Pancreas (tissue), 10 donors: ENCODE measurements at regions not wholly inside any gene's neighbourhood (a gene's known extent, or its start where the extent isn't known, plus 50 kb on each side); places are given as distances from the start of the nearest gene placed in this dataset.

ENCODE experiments used
- ATAC-seq, 4 donors: fragments of 200-7000 bp; cut with Tn5 transposase; one replicate each; pipeline versions ENCODE4 v1.8.0 to v1.9.1; 2020; ENCODE audit warnings: mild to moderate bottlenecking in 4 of 4, moderate library complexity in 4 of 4
- DNase-seq, 6 donors: peaks; one replicate each; pipeline ENCODE4 v3.0.0-alpha.2; 2020
- FAIRE-seq: peaks from 2 replicates; lab custom pipeline; 2012; peaks lifted over from hg19 to GRCh38; lab: Jason Lieb, UNC
- H3K27ac ChIP-seq, 4 donors: fragments of 200-600 bp; sonication (generic); 1 replicate in 3 of 4; 2 replicates in 1 of 4; pipeline versions ENCODE4 v1.5.0 to v1.8.0; 2020
- H3K27me3 ChIP-seq, 4 donors: fragments of 200-600 bp; one replicate each; pipeline ENCODE4 v1.8.0; 2021
- H3K36me3 ChIP-seq, 3 donors: fragments of 200-600 bp; sonication (generic) in 1 of 3; one replicate each; pipeline versions ENCODE4 v1.5.0 to v1.8.0; 2020 to 2021
- H3K4me1 ChIP-seq, 3 donors: fragments of 200-600 bp; one replicate each; pipeline ENCODE4 v1.8.0; 2021
- H3K4me3 ChIP-seq, 4 donors: fragments of 200-600 bp; sonication (generic) in 2 of 4; one replicate each; pipeline versions ENCODE4 v1.5.0 to v1.8.0; 2020 to 2021
- H3K9me3 ChIP-seq, 4 donors: fragments of 200-600 bp; one replicate each; pipeline ENCODE4 v1.8.0; 2021
- CTCF ChIP-seq, 4 donors: fragments of 200-600 bp; sonication (generic) in 3 of 4; IDR thresholded peaks; one replicate each; pipeline versions ENCODE4 v1.5.0 to v1.8.0; 2021; ENCODE audit warnings: antibody characterized with exemption in 4 of 4
- WGBS, 2 donors: extraction: QIAGEN DNeasy Blood & Tissue Kit; methylation state at CpG; one replicate each; pipeline ENCODE4 v1.1.7; 2013; 5-methylcytosine and 5-hydroxymethylcytosine counted together
- intact Hi-C, 3 donors: fragments of 100-400 bp; cut with DNase I; formaldehyde crosslinking; loops; one replicate each; pipeline versions ENCODE4 v1.11.1 to v1.14.2; 2022
- donor health status: healthy with polysubstance abuse.
- donor health status: DM: no; HTN: no; CAD: no; lungs with moderate emphysema.
- donor health status: DM: no; HTN: no; CAD: no.
- donor health status: control.
- donor health status: control.
- donor health status: Bipolar disorder and iron deficiency.
- donor health status: DM: yes; HTN: yes; CAD: no.
- donor health status: DM: no; HTN: no; CAD: no.
- donor health status: DM: no; HTN: no; CAD: no.
- donor health status: DM: yes; HTN: yes; CAD: no.

GRCh38 chr2:153091344-153091743, 372.9 kb downstream of the ARL6IP6 start:
- H3K4me1 ChIP-seq, result no peaks in the 10 kb centered on the region
- DNase-seq (no peak), FAIRE-seq (no peak), ATAC-seq (no peak)
- no peak for TF ChIP-seq CTCF (IDR thresholded peaks at IDR 0.05)
- no peak overlapping the region for H3K4me3 ChIP-seq
- H3K9me3 ChIP-seq, result no peaks in the 10 kb centered on the region
- H3K27me3 ChIP-seq, result no peaks in the 10 kb centered on the region
- H3K27ac ChIP-seq, result no peak overlapping the region
- intact Hi-C loops, result no loop called here
- no peaks in the 10 kb centered on the region for H3K36me3 ChIP-seq

DNA sequence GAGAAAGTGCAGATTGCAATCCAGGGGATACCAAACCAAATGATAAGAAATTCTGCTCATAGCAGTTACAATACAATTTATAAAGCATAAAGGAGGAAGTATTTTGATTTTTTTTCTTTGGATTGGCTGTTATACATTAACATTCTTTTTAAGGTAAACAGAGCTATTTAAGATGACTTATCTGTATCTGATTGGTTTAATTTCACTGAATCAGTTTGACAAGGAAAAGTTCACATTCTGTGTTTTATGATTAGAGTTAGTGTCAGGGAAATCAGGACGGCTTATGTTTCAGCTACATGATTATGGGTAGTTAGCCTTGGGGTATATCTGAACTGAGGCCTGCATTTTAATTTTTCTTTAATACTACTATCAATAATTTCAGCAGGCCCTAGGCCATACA, 360.9 kb downstream of the ARL6IP6 start:
- Histone ChIP-seq H3K4me1 (no peaks in the 10 kb centered on the region), H3K36me3 (no peaks in the 10 kb centered on the region), H3K27me3 (no peaks in the 10 kb centered on the region), H3K4me3 (no peak overlapping the region), H3K9me3 (no peaks in the 10 kb centered on the region), H3K27ac (no peak overlapping the region)
- DNase-seq (no peak), ATAC-seq (no peak), FAIRE-seq (no peak)
- intact Hi-C loops, result no loop called here
- WGBS, 2 donors, result 0 to 18% methylated on average over 1 of the region's 1 CpG
- no peak for TF ChIP-seq CTCF (IDR thresholded peaks at IDR 0.05)

- intact Hi-C loops, result no loop called here
- no peaks in the 10 kb centered on the region for H3K4me1 ChIP-seq
- no peak overlapping the region for H3K27ac ChIP-seq
- no peak for FAIRE-seq
- no peaks in the 10 kb centered on the region for H3K27me3 ChIP-seq
- H3K9me3 ChIP-seq, result no peaks in the 10 kb centered on the region
- no peak for DNase-seq
- H3K4me3 ChIP-seq, result no peak overlapping the region
- TF ChIP-seq CTCF (IDR thresholded peaks at IDR 0.05), result no peak
- 53 to 59% methylated on average over 2 of the region's 2 CpGs for WGBS, 2 donors
- ATAC-seq, result no peak
- H3K36me3 ChIP-seq, result no peaks in the 10 kb centered on the region
Measured at GRCh38 chr2:153077311-153077710, 358.9 kb downstream of the ARL6IP6 start.

GRCh38 chr2:153074207-153074606, 355.8 kb downstream of the ARL6IP6 start:
- ATAC-seq, result no peak
- no peak for DNase-seq
- intact Hi-C loops, result no loop called here
- WGBS, 2 donors, result 63 to 76% methylated on average over 1 of the region's 1 CpG
- Histone ChIP-seq H3K4me3 (no peak overlapping the region), H3K36me3 (no peaks in the 10 kb centered on the region), H3K4me1 (no peaks in the 10 kb centered on the region), H3K9me3 (no peaks in the 10 kb centered on the region), H3K27ac (no peak overlapping the region), H3K27me3 (no peaks in the 10 kb centered on the region)
- no peak for FAIRE-seq
- TF ChIP-seq CTCF (IDR thresholded peaks at IDR 0.05), result no peak

DNA sequence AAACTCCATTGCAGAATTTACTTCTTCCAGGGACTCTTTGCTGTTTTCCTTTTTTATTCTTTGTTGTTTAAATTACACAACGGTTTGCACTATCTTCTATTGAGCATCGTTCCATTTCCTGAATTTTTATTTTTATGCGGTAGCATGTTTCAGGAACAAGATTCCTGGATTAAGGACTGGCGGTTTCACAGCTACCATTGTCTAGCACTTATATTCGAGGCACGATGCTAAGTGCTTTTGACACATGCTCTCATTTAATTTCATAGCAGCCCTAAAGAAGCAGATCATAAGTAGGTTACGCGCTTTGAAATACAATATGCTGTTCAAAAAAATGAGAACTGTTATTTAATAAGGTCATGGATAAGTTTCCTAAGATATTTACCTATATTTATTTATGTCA, 354.4 kb downstream of the ARL6IP6 start:
- Histone ChIP-seq H3K4me1 (no peaks in the 10 kb centered on the region), H3K9me3 (no peaks in the 10 kb centered on the region), H3K36me3 (no peaks in the 10 kb centered on the region), H3K27me3 (no peaks in the 10 kb centered on the region), H3K4me3 (no peak overlapping the region), H3K27ac (no peak overlapping the region)
- no peak for DNase-seq
- intact Hi-C loops, result no loop called here
- no peak for ATAC-seq
- TF ChIP-seq CTCF (IDR thresholded peaks at IDR 0.05), result no peak
- WGBS, 2 donors, result 83 to 85% methylated on average over 8 of the region's 8 CpGs
- FAIRE-seq, result no peak
